HepG2 (cell line): ENCODE measurements at regions not wholly inside any gene's neighbourhood (a gene's known extent, or its start where the extent isn't known, plus 50 kb on each side); places are given as distances from the start of the nearest gene placed in this dataset.
A peak's percentile ranks its signal among the peaks of the same experiment; 100 is the strongest.

ENCODE experiments used
- ATAC-seq: fragments of 200-7000 bp; cut with Tn5 transposase; 3 replicates; pipeline ENCODE4 v1.9.1; 2020; ENCODE audit warnings: mild to moderate bottlenecking, moderate library complexity
- BruUV-seq: library from RNA; stranded (reverse); fragments of 400-500 nt; replicated peaks from 2 replicates; lab custom pipeline; 2021; lab: Mats Ljungman, UMichigan
- CTCF ChIA-PET: fragments of 300-600 bp; formaldehyde crosslinking; extraction: SDS; loops from one replicate; lab custom pipeline; 2021; ENCODE audit warnings: low total read pairs, inconsistent platforms, low intra/inter-chr PET ratio; lab: Yijun Ruan, JAX
- POLR2A ChIA-PET: fragments of 350-600 bp; sonication (Branson Sonifier 250); formaldehyde crosslinking; loops from one replicate; lab custom pipeline; 2020; ENCODE audit warnings: antibody characterized with exemption, inconsistent platforms; lab: Yijun Ruan, JAX
- DNase-seq: peaks from one replicate; pipeline ENCODE4 v3.0.0-alpha.2; 2015; ENCODE audit warnings: low spot score
- FAIRE-seq: peaks from 3 replicates; lab custom pipeline; 2011; peaks lifted over from hg19 to GRCh38; lab: Jason Lieb, UNC
- H2AFZ ChIP-seq: one replicate; pipeline ENCODE4 v1.6.1; 2011; ENCODE audit warnings: low read length, inconsistent platforms
- H3K27ac ChIP-seq: fragments of 300-600 bp; 3 replicates; pipeline ENCODE4 v1.8.0; 2011; ENCODE audit warnings: mixed run types, mild to moderate bottlenecking, mixed read lengths, low read length, inconsistent platforms; ENCODE audit not compliant: insufficient read depth; ENCODE audit errors: extremely low read length
- H3K27me3 ChIP-seq, 2 experiments: fragments of 200-600 bp in 1 of 2; 2 replicates in 1 of 2; 3 replicates in 1 of 2; pipeline versions ENCODE4 v1.6.0 to v1.8.0; 2011; ENCODE audit warnings: low read length in 2 of 2, mild to moderate bottlenecking in 2 of 2, moderate library complexity in 2 of 2, inconsistent platforms in 1 of 2; ENCODE audit not compliant: insufficient read depth in 2 of 2, control insufficient read depth in 1 of 2
- H3K36me3 ChIP-seq, 2 experiments: fragments of 200-600 bp in 1 of 2; replicated peaks in 1 of 2; 2 replicates in 1 of 2; 3 replicates in 1 of 2; pipeline versions ENCODE4 v1.5.1 to v1.8.0; 2011; ENCODE audit warnings: low read length in 2 of 2, inconsistent platforms in 1 of 2; ENCODE audit not compliant: insufficient read depth in 2 of 2, control insufficient read depth in 1 of 2
- H3K4me1 ChIP-seq: 2 replicates; pipeline ENCODE4 v1.5.1; 2012; ENCODE audit warnings: low read length, inconsistent platforms; ENCODE audit not compliant: insufficient read depth
- H3K4me2 ChIP-seq: 2 replicates; pipeline ENCODE4 v1.6.0; 2011; ENCODE audit warnings: low read depth, low read length, inconsistent platforms
- H3K4me3 ChIP-seq, 3 experiments: fragments of 200-600 bp in 1 of 3; sonication (generic), shearing (Covaris generic) in 1 of 3; replicated peaks in 1 of 3; 2 replicates each; pipeline ENCODE4 v1.5.1; 2011 to 2016; ENCODE audit warnings: low read length in 3 of 3, inconsistent platforms in 2 of 3, low read depth in 2 of 3, mild to moderate bottlenecking in 2 of 3, control low read depth in 1 of 3, mixed read lengths in 1 of 3; ENCODE audit not compliant: insufficient read depth in 1 of 3
- H3K79me2 ChIP-seq: one replicate; pipeline ENCODE4 v1.6.1; 2011; ENCODE audit warnings: low read length, inconsistent platforms; ENCODE audit not compliant: insufficient read depth
- H3K9ac ChIP-seq: 2 replicates; pipeline ENCODE4 v1.6.0; 2011; ENCODE audit warnings: mild to moderate bottlenecking, low read depth, low read length, inconsistent platforms; ENCODE audit not compliant: insufficient read depth
- H3K9me3 ChIP-seq: 2 replicates; pipeline ENCODE4 v1.5.1; 2012; ENCODE audit warnings: mild to moderate bottlenecking, low read length
- H4K20me1 ChIP-seq: 2 replicates; pipeline ENCODE4 v1.6.0; 2011; ENCODE audit warnings: inconsistent platforms, mild to moderate bottlenecking, low read length, moderate library complexity; ENCODE audit not compliant: insufficient read depth
- EED ChIP-seq: sonication (generic); formaldehyde crosslinking; IDR thresholded peaks from 2 replicates; pipeline ENCODE4 v1.5.0; 2020; ENCODE audit warnings: mild to moderate bottlenecking, missing genetic modification reagents
- MBD4 ChIP-seq: IDR thresholded peaks from 2 replicates; pipeline ENCODE4 v1.6.1; 2012; ENCODE audit warnings: low read length, inconsistent platforms, borderline replicate concordance
- U2AF2 ChIP-seq: fragments of 200-400 bp; formaldehyde crosslinking; IDR thresholded peaks from 2 replicates; pipeline ENCODE4 v1.6.1; 2017; ENCODE audit warnings: low read depth, mild to moderate bottlenecking, low read length
- in situ Hi-C: cut with HindIII; loops from 2 replicates; pipeline ENCODE4 v1.10.0; 2017; ENCODE audit warnings: low pct_unique_long_range_greater_than_20kb; ENCODE audit not compliant: extremely low pct_ligation_motif_present
- intact Hi-C: fragments of 100-400 bp; cut with micrococcal nuclease; formaldehyde crosslinking; loops from one replicate; pipeline ENCODE4 v1.10.0; 2022; ENCODE audit not compliant: unreplicated experiment
- TF ChIP-seq, protein P1 (sequence below), 2 experiments: fragments of 450-650 bp in 1 of 2; sonication (generic) in 1 of 2; formaldehyde crosslinking in 1 of 2; IDR thresholded peaks; 2 replicates each; pipeline versions ENCODE4 v1.6.1 to v1.8.0; 2016 to 2022; ENCODE audit warnings: antibody characterized with exemption in 1 of 2, mild to moderate bottlenecking in 1 of 2, missing genetic modification reagents in 1 of 2
- TF ChIP-seq, protein P2 (sequence below): sonication (generic); formaldehyde crosslinking; IDR thresholded peaks from 2 replicates; pipeline ENCODE4 v1.5.0; 2020; ENCODE audit warnings: mild to moderate bottlenecking, missing genetic modification reagents, borderline replicate concordance

DNA sequence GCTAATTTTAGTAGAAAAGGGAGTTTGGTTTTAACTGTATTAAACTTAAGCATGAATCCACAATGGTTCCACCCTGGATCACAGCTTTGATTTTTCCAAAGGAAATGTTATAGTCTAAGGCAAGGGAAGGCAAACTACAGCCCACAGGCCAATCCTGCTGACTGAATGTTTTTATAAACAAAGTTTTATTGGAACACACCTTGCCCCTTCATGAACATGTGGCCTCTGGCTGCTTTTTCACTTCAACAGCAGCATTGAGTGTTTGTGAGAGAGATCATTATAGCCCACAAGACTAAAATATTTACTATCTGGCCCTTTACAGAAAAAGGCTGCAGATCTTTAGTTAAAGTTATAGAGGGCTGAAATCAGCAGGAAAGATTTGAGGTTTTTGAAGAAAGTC is 198.7 kb downstream of the IRS2 start:
- CTCF ChIA-PET, result no interaction called here
- ATAC-seq, result no peak
- in situ Hi-C loops, result no loop called here
- H3K27ac ChIP-seq, result no peak overlapping the region
- no peak overlapping the region for H3K4me2 ChIP-seq
- peaks cover 24% of the 10 kb centered on the region; the same call in 1 of the 2 replicates for H3K9me3 ChIP-seq
- DNase-seq, result no peak
- TF ChIP-seq, protein P1, sequence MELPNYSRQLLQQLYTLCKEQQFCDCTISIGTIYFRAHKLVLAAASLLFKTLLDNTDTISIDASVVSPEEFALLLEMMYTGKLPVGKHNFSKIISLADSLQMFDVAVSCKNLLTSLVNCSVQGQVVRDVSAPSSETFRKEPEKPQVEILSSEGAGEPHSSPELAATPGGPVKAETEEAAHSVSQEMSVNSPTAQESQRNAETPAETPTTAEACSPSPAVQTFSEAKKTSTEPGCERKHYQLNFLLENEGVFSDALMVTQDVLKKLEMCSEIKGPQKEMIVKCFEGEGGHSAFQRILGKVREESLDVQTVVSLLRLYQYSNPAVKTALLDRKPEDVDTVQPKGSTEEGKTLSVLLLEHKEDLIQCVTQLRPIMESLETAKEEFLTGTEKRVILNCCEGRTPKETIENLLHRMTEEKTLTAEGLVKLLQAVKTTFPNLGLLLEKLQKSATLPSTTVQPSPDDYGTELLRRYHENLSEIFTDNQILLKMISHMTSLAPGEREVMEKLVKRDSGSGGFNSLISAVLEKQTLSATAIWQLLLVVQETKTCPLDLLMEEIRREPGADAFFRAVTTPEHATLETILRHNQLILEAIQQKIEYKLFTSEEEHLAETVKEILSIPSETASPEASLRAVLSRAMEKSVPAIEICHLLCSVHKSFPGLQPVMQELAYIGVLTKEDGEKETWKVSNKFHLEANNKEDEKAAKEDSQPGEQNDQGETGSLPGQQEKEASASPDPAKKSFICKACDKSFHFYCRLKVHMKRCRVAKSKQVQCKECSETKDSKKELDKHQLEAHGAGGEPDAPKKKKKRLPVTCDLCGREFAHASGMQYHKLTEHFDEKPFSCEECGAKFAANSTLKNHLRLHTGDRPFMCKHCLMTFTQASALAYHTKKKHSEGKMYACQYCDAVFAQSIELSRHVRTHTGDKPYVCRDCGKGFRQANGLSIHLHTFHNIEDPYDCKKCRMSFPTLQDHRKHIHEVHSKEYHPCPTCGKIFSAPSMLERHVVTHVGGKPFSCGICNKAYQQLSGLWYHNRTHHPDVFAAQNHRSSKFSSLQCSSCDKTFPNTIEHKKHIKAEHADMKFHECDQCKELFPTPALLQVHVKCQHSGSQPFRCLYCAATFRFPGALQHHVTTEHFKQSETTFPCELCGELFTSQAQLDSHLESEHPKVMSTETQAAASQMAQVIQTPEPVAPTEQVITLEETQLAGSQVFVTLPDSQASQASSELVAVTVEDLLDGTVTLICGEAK (IDR thresholded peaks at IDR 0.05), result no peak
- TF ChIP-seq, protein P1 (CRISPR knock-in tag; IDR thresholded peaks at IDR 0.05), result peak; percentile 91; the same call in 1 of the 2 replicates
- TF ChIP-seq U2AF2 (no peak), MBD4 (no peak), EED (no peak)
- TF ChIP-seq, protein P2, sequence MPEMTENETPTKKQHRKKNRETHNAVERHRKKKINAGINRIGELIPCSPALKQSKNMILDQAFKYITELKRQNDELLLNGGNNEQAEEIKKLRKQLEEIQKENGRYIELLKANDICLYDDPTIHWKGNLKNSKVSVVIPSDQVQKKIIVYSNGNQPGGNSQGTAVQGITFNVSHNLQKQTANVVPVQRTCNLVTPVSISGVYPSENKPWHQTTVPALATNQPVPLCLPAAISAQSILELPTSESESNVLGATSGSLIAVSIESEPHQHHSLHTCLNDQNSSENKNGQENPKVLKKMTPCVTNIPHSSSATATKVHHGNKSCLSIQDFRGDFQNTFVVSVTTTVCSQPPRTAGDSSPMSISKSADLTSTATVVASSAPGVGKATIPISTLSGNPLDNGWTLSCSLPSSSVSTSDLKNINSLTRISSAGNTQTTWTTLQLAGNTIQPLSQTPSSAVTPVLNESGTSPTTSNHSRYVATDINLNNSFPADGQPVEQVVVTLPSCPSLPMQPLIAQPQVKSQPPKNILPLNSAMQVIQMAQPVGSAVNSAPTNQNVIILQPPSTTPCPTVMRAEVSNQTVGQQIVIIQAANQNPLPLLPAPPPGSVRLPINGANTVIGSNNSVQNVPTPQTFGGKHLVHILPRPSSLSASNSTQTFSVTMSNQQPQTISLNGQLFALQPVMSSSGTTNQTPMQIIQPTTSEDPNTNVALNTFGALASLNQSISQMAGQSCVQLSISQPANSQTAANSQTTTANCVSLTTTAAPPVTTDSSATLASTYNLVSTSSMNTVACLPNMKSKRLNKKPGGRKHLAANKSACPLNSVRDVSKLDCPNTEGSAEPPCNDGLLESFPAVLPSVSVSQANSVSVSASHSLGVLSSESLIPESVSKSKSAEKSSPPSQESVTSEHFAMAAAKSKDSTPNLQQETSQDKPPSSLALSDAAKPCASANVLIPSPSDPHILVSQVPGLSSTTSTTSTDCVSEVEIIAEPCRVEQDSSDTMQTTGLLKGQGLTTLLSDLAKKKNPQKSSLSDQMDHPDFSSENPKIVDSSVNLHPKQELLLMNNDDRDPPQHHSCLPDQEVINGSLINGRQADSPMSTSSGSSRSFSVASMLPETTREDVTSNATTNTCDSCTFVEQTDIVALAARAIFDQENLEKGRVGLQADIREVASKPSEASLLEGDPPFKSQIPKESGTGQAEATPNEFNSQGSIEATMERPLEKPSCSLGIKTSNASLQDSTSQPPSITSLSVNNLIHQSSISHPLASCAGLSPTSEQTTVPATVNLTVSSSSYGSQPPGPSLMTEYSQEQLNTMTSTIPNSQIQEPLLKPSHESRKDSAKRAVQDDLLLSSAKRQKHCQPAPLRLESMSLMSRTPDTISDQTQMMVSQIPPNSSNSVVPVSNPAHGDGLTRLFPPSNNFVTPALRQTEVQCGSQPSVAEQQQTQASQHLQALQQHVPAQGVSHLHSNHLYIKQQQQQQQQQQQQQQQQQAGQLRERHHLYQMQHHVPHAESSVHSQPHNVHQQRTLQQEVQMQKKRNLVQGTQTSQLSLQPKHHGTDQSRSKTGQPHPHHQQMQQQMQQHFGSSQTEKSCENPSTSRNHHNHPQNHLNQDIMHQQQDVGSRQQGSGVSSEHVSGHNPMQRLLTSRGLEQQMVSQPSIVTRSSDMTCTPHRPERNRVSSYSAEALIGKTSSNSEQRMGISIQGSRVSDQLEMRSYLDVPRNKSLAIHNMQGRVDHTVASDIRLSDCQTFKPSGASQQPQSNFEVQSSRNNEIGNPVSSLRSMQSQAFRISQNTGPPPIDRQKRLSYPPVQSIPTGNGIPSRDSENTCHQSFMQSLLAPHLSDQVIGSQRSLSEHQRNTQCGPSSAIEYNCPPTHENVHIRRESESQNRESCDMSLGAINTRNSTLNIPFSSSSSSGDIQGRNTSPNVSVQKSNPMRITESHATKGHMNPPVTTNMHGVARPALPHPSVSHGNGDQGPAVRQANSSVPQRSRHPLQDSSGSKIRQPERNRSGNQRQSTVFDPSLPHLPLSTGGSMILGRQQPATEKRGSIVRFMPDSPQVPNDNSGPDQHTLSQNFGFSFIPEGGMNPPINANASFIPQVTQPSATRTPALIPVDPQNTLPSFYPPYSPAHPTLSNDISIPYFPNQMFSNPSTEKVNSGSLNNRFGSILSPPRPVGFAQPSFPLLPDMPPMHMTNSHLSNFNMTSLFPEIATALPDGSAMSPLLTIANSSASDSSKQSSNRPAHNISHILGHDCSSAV, result no peak
- TF ChIP-seq, all 625 proteins: peak for 1
- H4K20me1 ChIP-seq, result no peaks in the 10 kb centered on the region
- no peak overlapping the region for H3K9ac ChIP-seq
- peaks cover 55% of the 10 kb centered on the region for H3K4me1 ChIP-seq
- POLR2A ChIA-PET, result no interaction called here
- no peak for FAIRE-seq
- no peak overlapping the region for H3K4me3 ChIP-seq
- intact Hi-C loops, result no loop called here
- BruUV-seq, result no TSS peak
- no peaks in the 10 kb centered on the region for H3K36me3 ChIP-seq
- no peak overlapping the region for H2AFZ ChIP-seq
- H3K79me2 ChIP-seq, result no peaks in the 10 kb centered on the region
- H3K27me3 ChIP-seq, result no peaks in the 10 kb centered on the region
